ENCODE measurements at regions not wholly inside any gene's neighbourhood (a gene's known extent, or its start where the extent isn't known, plus 50 kb on each side); places are given as distances from the start of the nearest gene placed in this dataset.
"Not testable (repeated sequence)": the region's sequence is repeated elsewhere in the genome, so short reads cannot be mapped to it uniquely, and the experiment has no call there.

DNA sequence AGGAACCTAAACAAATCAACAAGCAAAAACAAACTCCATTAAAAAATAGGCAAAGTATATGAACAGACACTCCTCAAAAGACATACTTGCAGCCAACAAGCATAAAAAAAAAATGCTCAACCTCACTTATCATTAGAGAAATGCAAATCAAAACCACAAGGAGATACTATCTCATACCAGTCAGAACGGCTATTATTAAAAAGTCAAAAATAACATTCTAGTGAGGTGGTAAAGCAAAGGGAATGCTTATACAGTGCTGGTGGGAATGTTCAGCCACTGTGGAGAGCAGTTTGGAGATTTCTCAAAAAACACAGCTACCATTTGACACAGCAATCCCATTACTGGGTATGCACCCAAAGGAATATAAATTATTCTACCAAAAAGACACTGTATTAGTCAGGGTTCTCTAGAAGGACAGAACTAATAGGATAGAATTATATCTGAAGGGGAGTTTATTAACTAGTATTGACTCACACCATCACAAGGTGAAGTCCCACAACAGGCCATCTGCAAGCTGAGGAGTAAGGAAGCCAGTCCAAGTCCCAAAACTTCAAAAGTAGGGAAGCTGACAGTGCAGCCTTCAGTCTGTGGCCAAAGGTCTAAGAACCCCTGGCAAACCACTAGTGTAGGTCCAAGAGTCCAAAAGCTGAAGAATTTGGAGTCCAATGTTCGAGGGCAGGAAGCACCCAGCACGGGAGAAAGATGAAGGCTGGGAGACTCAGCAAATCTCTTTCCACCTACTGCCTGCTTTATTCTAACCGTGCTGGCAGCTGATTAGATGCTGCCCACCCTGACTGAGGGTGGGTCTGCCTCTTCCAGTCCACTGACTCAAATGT is 101.6 kb upstream of the KRAS start:
- TF ChIP-seq CTCF (IDR thresholded peaks at IDR 0.05) = no peak
- ATAC-seq (ENCODE audit: low FRiP score) = no peak
- DNase-seq (ENCODE audit: low spot score) = no peak

DNA sequence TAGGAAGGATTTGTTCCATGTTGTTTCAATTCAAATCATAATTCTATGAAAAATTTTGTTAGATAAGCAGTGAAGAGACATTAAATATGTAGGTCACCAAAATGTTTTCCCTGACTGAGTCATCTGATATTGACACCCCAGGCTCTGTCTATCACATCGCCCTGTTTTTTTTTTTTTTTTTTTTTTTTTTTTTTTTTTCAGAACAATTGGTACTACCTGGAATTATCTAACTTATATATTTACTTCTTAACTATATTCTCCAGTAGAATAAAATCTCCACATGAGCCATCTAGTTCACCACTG is 97.8 kb upstream of the KRAS start:
- DNase-seq (ENCODE audit: low spot score) (no peak), ATAC-seq (ENCODE audit: low FRiP score) (no peak)
- TF ChIP-seq CTCF (IDR thresholded peaks at IDR 0.05) = no peak

DNA sequence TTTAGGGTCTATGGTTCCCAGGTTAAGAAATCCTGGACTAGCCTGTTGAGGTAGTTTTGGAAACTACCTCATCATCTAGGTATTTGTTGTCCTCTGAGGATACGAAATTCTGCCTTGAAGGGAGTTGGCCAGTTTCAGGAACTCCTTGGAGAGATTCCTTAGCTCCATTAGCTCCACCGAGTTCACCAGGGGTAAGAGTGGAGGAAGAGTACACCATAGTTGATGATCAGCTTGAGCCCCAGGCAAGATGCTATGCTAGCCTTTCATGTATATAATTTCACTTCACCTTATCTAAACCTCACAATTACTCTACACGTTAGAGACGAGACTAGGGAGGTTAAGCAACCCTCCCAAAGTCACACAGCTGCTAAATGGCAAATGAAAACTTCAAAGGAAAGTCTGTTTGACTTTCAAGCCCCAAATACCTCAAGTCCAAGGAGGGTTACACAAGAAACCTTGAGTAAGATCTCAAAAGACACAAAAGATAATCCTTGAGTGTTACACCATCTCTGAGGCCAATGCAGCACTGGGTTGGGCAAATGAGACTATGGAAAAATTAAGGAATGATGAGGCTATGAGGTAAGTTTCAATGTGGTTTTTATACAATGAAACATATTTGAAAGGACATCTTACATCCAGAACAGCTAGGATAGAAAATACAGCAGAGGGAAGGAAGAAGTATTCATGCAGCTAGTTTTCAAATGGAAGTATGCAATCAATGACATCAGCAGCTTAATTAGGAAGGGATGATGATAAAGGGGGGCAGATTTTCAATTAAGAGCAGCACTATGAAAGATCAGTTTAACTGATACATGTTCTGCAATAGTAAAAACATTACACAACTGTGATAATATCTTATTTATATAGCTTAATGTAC is 97.2 kb upstream of the KRAS start:
- TF ChIP-seq CTCF (IDR thresholded peaks at IDR 0.05) = no peak
- no peak for ATAC-seq (ENCODE audit: low FRiP score)
- no peak for DNase-seq (ENCODE audit: low spot score)

GRCh38 chr12:25341877-25342276 is 91.1 kb upstream of the KRAS start:
- ATAC-seq (ENCODE audit: low FRiP score); DNase-seq (ENCODE audit: low spot score): not testable (repeated sequence)

DNA sequence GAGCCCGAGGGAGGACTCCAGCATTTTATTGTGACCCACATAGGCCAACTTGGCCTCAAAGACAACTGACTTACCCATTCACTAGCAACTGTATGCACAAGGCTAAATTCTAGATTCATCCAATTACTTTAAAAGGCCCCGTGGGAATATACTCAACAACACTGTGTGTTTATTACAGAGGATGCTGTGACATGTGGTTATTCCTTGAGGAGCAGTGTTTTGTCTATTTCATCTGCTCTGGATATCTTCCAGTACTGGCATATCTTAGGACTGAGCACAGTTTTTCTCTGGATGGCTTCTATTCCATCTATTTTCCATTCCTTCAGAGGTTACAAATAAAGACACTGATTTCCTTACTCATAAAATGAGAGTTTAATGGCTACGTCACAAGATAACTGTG is 87.2 kb upstream of the KRAS start:
- no peak for TF ChIP-seq CTCF (IDR thresholded peaks at IDR 0.05)
- DNase-seq (ENCODE audit: low spot score) = no peak
- no peak for ATAC-seq (ENCODE audit: low FRiP score)

DNA sequence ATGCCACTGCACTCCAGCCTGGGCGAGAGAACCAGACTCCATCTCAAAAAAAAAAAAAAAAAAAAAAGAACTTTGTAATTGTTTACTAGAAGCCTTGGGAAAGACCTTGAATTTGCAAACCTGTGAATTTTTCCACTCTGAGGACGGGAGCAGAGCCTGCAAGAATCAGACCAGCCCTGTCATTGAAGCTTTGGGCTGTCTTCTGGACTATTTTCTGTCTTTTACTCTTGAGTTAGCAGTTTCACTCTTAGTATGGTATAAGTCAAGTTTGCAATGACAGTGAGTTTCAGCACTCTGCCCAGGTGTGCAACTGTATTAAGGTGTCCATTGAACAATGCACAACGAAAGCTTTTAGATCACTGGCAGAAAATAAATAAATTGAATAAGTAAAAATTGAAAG is 81.4 kb upstream of the KRAS start:
- ATAC-seq (ENCODE audit: low FRiP score) (no peak), DNase-seq (ENCODE audit: low spot score) (no peak)
- TF ChIP-seq CTCF (IDR thresholded peaks at IDR 0.05) = no peak

DNA sequence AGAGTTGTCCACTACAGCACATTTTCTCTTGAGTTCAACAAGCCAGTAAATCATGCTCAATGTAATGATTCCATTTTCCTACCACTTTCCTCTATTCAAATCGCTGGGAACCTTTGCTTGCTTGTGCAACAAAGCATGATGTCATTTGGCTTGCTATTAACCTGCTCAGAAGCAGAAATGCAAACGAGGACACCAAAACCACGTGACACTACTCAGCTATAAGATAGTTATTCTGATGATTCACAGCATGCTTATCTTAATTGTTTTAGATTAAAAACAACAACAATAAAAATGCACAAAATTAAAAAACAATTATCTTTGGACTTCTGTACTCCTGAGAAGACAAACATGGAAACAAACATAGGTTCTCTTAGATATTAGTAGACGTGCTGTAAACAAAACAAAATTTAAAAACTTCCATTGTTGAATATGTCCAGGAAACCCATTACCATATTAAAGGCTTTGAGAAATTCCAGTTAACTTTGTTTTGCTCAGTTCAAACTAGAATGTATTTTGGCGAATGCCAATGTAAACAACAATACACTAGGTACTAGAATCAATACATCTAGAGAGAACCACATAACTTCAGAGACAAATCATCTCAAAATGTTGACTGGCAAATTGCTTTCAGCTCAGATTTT is 77.5 kb upstream of the KRAS start:
- DNase-seq (ENCODE audit: low spot score) (no peak), ATAC-seq (ENCODE audit: low FRiP score) (no peak)
- TF ChIP-seq CTCF (IDR thresholded peaks at IDR 0.05) = no peak
